Lower leg skin (tissue), 3 donors: ENCODE measurements at regions not wholly inside any gene's neighbourhood (a gene's known extent, or its start where the extent isn't known, plus 50 kb on each side); places are given as distances from the start of the nearest gene placed in this dataset.

Experiments
- CTCF ChIP-seq, 3 donors: fragments of 450-650 bp; IDR thresholded peaks; one replicate each; pipeline ENCODE4 v1.5.1; 2016; ENCODE audit warnings: antibody characterized with exemption in 3 of 3, mild to moderate bottlenecking in 3 of 3, moderate library complexity in 2 of 3
- POLR2A ChIP-seq, 2 donors: fragments of 450-650 bp; IDR thresholded peaks; one replicate each; pipeline ENCODE4 v1.6.1; 2016 to 2017; ENCODE audit warnings: antibody characterized with exemption in 2 of 2, mild to moderate bottlenecking in 1 of 2, moderate library complexity in 1 of 2

GRCh38 chr6:169934699-169935347 is 183.4 kb downstream of the ERMARD start:
- TF ChIP-seq POLR2A (IDR thresholded peaks at IDR 0.05) (no peak), CTCF (IDR thresholded peaks at IDR 0.05) (no peak)
